Activated gamma-delta T cell (primary cell): ENCODE measurements at regions not wholly inside any gene's neighbourhood (a gene's known extent, or its start where the extent isn't known, plus 50 kb on each side); places are given as distances from the start of the nearest gene placed in this dataset.

Source experiments
- DNase-seq: peaks from one replicate; lab custom pipeline; 2025; lab: John Stamatoyannopoulos, UW

- no peak for DNase-seq
Observed at GRCh38 chr6:140320081-140321080, 945.9 kb upstream of the CITED2 start.

- no peak for DNase-seq
Observed at GRCh38 chr6:140319209-140319608, 944.8 kb upstream of the CITED2 start.

GRCh38 chr6:140318408-140318807 lies 944.0 kb upstream of the CITED2 start:
- DNase-seq: no peak

GRCh38 chr6:140317950-140318349 lies 943.5 kb upstream of the CITED2 start:
- no peak for DNase-seq

DNA sequence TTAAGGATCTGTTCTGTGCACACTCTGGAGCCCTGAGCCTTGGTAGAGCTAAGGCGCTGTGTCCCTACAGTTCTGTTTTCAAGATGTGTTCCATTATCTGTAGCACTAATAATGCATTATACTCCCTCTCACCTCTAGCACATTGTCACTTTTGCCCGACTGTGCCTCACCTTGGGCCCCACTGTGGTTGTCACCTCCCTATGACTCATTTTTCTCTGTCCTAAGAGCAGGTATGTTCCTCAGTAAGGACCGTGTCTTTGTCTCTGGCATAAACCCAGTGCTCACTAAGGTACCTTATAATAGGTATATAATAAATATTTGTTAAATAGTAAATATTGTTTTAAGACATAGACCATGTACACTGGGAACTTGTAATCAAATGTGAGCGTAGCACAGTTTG lies 942.5 kb upstream of the CITED2 start:
- no peak for DNase-seq

- DNase-seq: no peak
Observed at GRCh38 chr6:140314682-140315081, 940.2 kb upstream of the CITED2 start.

- no peak for DNase-seq
Observed at GRCh38 chr6:140311146-140311545, 936.7 kb upstream of the CITED2 start.

DNA sequence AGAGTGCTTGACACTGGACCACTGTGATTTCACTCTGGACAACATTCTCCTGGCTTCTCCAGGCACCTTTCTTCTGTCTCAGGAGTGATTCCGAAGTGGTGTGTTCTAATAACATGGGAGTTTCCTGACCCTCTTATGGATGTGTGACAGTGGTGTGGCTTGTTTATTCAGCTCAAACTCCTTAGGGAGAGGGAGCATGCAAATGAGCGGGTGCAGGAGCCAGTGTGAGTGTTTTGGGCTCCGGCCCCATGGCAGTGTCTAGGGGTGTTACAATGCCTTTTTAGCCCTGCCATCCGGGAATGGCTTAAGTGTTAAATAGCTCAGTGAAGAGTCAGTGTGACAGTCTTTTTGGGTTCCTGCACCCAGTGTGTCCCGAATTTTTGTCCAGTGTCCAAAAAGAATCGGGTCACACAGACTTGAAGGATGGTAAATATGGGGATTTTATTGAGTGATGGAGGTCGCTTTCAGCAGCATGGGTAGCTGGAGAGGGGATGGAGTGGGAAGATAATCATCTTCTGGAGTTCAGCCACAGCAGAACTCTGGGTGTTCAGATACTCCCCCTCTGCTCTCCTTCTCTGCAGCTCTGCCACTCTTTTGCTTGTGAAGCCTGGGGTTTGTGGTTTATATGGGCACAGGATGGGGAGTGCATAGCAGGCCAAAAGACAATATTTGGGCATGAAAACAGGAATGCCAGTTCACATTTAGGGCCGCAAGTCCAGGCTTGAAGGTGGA lies 928.9 kb upstream of the CITED2 start:
- no peak for DNase-seq

DNA sequence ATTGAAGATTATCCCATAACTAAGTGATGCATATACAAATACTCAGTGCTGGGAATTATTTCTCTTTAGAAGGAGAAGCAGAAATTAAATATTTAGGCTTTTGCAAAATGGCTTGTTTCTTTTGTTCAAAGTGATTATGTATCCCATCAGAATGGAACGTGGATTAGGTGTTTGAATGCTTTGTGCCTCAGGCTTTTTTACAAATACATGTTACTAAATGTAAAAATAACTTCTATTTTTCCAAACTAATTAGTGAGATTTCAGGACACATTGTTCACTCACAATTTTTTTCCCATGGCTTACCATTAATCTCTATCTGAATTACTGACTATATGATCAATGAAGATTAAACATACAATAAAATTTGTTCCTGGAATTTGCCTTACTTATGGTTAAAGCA lies 925.9 kb upstream of the CITED2 start:
- DNase-seq: no peak

DNA sequence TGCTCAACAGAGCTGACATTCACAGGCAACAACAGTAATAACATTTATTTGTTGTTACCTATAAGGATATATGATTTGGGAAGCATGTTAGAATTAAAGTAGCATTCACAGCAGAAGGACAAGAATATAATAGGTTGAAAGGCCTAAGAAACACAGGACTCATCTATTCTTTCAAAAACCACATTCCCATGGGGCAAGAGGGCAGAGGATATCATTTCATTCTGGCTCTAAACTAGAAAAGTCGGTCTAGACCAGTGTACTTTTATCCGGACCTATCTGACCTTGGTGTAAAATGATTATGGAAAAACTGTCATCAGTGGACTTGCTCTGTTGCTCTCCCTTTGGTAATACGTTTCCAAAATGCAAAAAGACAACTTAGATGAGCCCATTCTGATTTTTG lies 914.7 kb upstream of the CITED2 start:
- no peak for DNase-seq

- DNase-seq: no peak
Observed at GRCh38 chr6:140285998-140286690, 911.7 kb upstream of the CITED2 start.

GRCh38 chr6:140285471-140285870 lies 911.0 kb upstream of the CITED2 start:
- no peak for DNase-seq

GRCh38 chr6:140284871-140285270 lies 910.4 kb upstream of the CITED2 start:
- no peak for DNase-seq

GRCh38 chr6:140283197-140283596 lies 908.7 kb upstream of the CITED2 start:
- DNase-seq: no peak

DNA sequence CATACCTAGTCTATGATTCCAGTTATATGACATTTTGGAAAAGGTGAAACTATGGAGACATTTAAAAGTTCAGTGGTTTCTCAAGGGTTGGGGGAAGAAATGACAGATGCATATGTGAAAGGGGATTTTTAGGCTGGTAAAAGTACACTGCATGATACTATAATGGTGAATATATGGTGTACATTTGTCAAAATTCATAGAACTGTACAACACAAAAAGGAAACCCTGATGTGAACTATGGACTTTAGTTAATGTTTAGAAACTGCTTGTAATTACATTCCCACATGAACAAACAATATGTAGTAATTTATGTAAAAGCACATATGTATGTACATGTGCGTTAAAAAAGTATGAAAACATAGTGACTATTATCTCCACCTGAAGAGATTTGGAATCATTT lies 907.3 kb upstream of the CITED2 start:
- no peak for DNase-seq

DNA sequence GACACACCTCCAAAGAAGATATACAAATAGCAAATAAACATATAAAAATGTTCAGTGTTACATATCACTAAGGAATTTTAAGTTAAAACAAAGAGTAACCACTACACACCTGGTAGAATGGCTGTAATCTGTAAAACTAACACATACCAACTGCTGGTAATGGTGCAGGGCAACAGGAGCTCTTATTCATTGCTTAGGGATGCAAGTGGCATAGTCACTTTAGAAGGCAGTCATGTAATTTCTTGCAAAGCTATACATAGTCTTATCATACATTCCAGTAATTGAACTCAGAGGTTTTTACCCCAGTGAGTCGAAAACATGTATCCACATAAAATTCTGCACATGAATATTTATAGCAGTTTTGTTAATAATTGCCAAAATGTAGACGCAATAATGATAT lies 906.8 kb upstream of the CITED2 start:
- no peak for DNase-seq

GRCh38 chr6:140276719-140277118 lies 902.3 kb upstream of the CITED2 start:
- no peak for DNase-seq

GRCh38 chr6:140276133-140276532 lies 901.7 kb upstream of the CITED2 start:
- DNase-seq: no peak

DNA sequence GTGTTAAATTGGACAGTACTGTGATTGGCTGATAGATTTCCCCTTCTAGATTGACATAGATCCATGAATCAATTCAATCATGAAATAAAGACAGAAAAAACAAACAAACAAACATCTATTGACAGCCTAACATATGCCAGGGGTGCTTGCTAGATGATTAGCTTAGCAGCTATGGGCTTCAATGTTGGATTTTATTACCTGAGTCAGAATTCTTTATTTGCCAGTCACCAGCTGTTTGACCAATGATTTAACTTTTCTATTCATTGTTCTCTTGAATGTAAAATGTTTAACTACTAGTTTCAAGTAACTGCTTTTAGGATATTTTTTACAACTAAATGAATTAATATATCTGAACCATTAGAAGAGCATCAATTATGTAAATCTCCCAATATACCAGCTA lies 901.3 kb upstream of the CITED2 start:
- no peak for DNase-seq

DNA sequence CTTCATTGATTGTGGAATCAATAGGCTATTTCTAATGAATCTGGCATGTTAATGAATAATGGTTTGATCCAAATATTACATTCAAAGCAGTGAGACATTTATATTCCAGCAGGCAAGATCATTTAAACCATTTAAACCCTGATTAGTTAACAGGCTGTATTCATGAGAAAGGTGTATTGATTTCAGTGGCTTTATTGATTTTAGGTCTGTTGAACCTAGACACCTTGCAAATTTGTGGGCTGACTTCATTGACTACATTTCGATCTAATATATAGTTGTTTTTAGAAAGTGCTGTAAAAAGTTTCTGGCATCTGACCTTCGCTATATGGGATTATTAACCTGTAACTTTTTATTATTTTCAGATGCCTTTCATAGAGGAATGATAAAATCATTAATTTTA lies 900.1 kb upstream of the CITED2 start:
- DNase-seq: no peak

- DNase-seq: no peak
Observed at GRCh38 chr6:140271759-140272377, 897.4 kb upstream of the CITED2 start.

DNA sequence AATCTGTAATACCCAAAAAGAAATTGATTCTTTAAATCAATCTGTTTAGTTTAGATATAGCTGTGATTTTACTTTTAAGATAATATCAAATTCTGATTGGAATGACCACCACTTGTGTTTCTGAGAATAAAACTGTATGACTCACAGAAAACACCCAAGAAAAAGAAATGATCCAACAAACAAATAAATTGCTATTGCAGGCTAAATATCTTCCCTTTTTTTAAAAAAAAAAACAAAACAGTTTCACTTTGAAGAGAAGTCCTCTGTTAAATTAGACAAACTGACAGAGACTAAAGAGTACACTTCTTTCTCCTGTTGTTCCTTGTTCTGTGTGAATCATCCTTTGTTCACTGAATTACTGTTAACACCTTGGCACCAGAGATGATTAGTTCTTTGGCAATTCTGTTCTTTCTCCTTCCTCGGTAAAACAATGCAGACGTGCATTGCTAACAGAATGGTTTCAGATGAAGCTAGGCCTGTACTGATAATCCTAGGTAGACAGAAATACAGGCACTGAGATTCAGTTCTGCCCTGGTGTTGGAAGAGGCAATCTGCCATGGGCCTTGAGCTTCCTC lies 895.2 kb upstream of the CITED2 start:
- no peak for DNase-seq
